BJ (cell line): ENCODE measurements at regions not wholly inside any gene's neighbourhood (a gene's known extent, or its start where the extent isn't known, plus 50 kb on each side); places are given as distances from the start of the nearest gene placed in this dataset.

Experiments
- CTCF ChIA-PET: fragments of 350-600 bp; formaldehyde crosslinking; extraction: SDS; loops from one replicate; lab custom pipeline; 2021; ENCODE audit warnings: antibody characterized with exemption, inconsistent platforms; lab: Yijun Ruan, JAX
- POLR2A ChIA-PET: fragments of 300-600 bp; sonication (Branson Sonifier 250); formaldehyde crosslinking; extraction: SDS; loops from one replicate; lab custom pipeline; 2021; ENCODE audit warnings: antibody characterized with exemption; lab: Charles Lee
- DNase-seq: peaks from one replicate; pipeline ENCODE4 v3.0.0-alpha.2; 2011; ENCODE audit warnings: low read depth
- H3K27me3 ChIP-seq: 2 replicates; pipeline ENCODE4 v1.6.0; 2011; ENCODE audit warnings: low read length; ENCODE audit not compliant: control insufficient read depth, insufficient read depth
- H3K36me3 ChIP-seq: 2 replicates; pipeline ENCODE4 v1.5.1; 2011; ENCODE audit warnings: low read length; ENCODE audit not compliant: control insufficient read depth, insufficient read depth
- H3K4me3 ChIP-seq: 2 replicates; pipeline ENCODE4 v1.5.1; 2011; ENCODE audit warnings: low read depth, mild to moderate bottlenecking, control low read depth, low read length
- CTCF ChIP-seq: IDR thresholded peaks from 2 replicates; pipeline ENCODE4 v1.5.1; 2011; ENCODE audit warnings: low read depth, mild to moderate bottlenecking, control low read depth, inconsistent platforms, low read length, moderate library complexity; ENCODE audit not compliant: insufficient read depth

- DNase-seq: no peak
- no peaks in the 10 kb centered on the region for H3K27me3 ChIP-seq
- H3K36me3 ChIP-seq: no peaks in the 10 kb centered on the region
- no peak for TF ChIP-seq CTCF
- no peak overlapping the region for H3K4me3 ChIP-seq
- ChIA-PET CTCF (interaction anchor here (2.7 kb wide), 1 partner anchor 10 kb away, joined by 14 read pairs; no protein-coding TSS in a partner anchor), POLR2A (no interaction called here)
These were observed 384.2 kb downstream of the TYW1 start for GRCh38 chr7:67380858-67381257.

DNA sequence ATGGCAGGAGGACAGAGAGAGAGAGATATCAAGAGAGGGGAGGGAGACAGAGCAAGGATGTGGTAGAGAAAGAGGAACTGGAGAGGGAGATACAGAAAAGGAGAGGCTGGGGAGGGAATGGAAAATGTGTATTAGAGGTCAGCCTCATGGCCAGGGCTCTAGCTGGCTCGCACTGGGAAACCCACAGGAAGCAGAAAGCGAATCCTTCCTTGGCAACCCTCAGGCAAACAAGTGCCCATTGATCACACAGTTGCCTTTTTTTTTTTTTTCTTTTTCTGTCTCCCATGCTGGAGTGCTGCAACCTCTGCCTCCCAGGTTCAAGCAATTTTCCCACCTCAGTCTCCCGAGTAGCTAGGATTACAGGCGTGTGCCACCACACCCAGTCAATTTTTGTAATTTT lies 391.2 kb downstream of the TYW1 start:
- TF ChIP-seq CTCF: no peak
- H3K27me3 ChIP-seq: no peaks in the 10 kb centered on the region
- H3K36me3 ChIP-seq: no peaks in the 10 kb centered on the region
- ChIA-PET POLR2A (no interaction called here), CTCF (interaction anchor here (2.6 to 6.4 kb wide), 2 partner anchors 9 to 16 kb away, joined by 8 to 41 read pairs; no protein-coding TSS in a partner anchor)
- no peak for DNase-seq
- no peak overlapping the region for H3K4me3 ChIP-seq

GRCh38 chr7:67391168-67391567 lies 394.5 kb downstream of the TYW1 start:
- ChIA-PET POLR2A (no interaction called here), CTCF (interaction anchor here (6.4 kb wide), 1 partner anchor 13 kb away, joined by 41 read pairs; no protein-coding TSS in a partner anchor)
- no peak for TF ChIP-seq CTCF
- H3K4me3 ChIP-seq: no peak overlapping the region
- no peak for DNase-seq
- no peaks in the 10 kb centered on the region for H3K27me3 ChIP-seq
- H3K36me3 ChIP-seq: no peaks in the 10 kb centered on the region

DNA sequence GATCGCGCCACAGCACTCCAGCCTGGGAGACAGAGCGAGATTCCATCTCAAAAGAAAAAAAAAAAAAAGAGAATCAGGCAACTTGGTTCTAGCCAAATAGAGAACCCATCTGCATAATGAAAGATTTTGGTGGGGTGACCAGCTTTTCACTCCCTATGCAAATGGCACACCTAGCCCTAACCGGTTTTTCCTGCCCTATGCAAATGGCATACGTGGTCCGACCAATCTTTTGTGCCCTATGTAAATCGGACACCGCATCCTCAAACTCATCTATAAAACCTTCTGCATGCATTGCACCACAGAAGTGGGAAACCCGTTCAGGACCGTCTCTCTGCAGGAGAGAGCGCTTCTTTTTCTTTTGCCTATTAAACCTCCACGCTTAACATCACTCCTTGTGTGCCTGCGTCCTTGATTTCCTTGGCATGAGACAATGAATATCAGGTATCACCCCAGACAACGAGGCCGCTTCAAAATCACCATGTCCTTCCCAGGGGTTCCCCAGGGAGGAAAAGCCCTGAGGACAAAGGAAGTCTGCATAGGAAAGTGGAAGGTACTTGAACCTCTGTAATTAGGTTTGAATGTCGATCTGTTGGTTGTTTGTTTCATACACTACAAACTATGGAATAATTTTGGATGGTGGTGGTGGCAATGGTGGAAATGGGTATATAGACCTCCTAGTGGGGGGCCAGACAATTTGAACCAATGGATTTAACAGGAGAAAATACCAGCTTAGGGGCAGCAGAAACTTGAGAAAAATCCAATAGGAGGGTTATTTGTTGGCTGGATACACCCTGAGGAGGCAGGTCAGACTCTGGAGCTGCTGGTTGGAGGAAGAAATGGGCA lies 396.2 kb downstream of the TYW1 start:
- Histone ChIP-seq H3K4me3 (no peak overlapping the region), H3K36me3 (no peaks in the 10 kb centered on the region), H3K27me3 (no peaks in the 10 kb centered on the region)
- ChIA-PET POLR2A (no interaction called here), CTCF (interaction anchor here (1.1 kb wide), 1 partner anchor 21 kb away, joined by 3 read pairs; no protein-coding TSS in a partner anchor)
- TF ChIP-seq CTCF: no peak
- no peak for DNase-seq

GRCh38 chr7:67393903-67394302 lies 397.3 kb downstream of the TYW1 start:
- POLR2A ChIA-PET: no interaction called here
- no peak for TF ChIP-seq CTCF
- DNase-seq: no peak
- CTCF ChIA-PET: interaction anchor here (1.1 kb wide), 1 partner anchor 22 kb away, joined by 3 read pairs; no protein-coding TSS in a partner anchor
- Histone ChIP-seq H3K4me3 (no peak overlapping the region), H3K27me3 (no peaks in the 10 kb centered on the region), H3K36me3 (no peaks in the 10 kb centered on the region)
